Astrocyte (in vitro differentiated cells and primary cell): ENCODE measurements at regions not wholly inside any gene's neighbourhood (a gene's known extent, or its start where the extent isn't known, plus 50 kb on each side); places are given as distances from the start of the nearest gene placed in this dataset.
"Not testable (repeated sequence)": the region's sequence is repeated elsewhere in the genome, so short reads cannot be mapped to it uniquely, and the experiment has no call there.

Experiments
- DNase-seq: peaks from one replicate; pipeline ENCODE4 v3.0.0-alpha.2; 2010; ENCODE audit warnings: low read depth
- FAIRE-seq: peaks from 2 replicates; lab custom pipeline; 2011; peaks lifted over from hg19 to GRCh38; lab: Jason Lieb, UNC
- H2AFZ ChIP-seq: 2 replicates; pipeline ENCODE4 v1.6.0; 2012; ENCODE audit warnings: low read depth, low read length, inconsistent platforms
- H3K27ac ChIP-seq: 2 replicates; pipeline ENCODE4 v1.5.1; 2011; ENCODE audit warnings: low read depth, low read length, inconsistent platforms
- H3K27me3 ChIP-seq: 2 replicates; pipeline ENCODE4 v1.6.0; 2011; ENCODE audit warnings: low read length, inconsistent platforms; ENCODE audit not compliant: insufficient read depth
- H3K36me3 ChIP-seq: 2 replicates; pipeline ENCODE4 v1.5.1; 2011; ENCODE audit warnings: low read length, inconsistent platforms; ENCODE audit not compliant: insufficient read depth
- H3K4me1 ChIP-seq: 2 replicates; pipeline ENCODE4 v1.5.1; 2011; ENCODE audit warnings: low read length, inconsistent platforms; ENCODE audit not compliant: insufficient read depth
- H3K4me2 ChIP-seq: 2 replicates; pipeline ENCODE4 v1.6.0; 2012; ENCODE audit warnings: low read length, inconsistent platforms
- H3K4me3 ChIP-seq: 2 replicates; pipeline ENCODE4 v1.5.1; 2011; ENCODE audit warnings: low read depth, mild to moderate bottlenecking, low read length, inconsistent platforms; ENCODE audit not compliant: insufficient read depth
- H3K79me2 ChIP-seq: 2 replicates; pipeline ENCODE4 v1.6.0; 2012; ENCODE audit warnings: mild to moderate bottlenecking, low read length, inconsistent platforms; ENCODE audit not compliant: insufficient read depth
- H3K9ac ChIP-seq: 2 replicates; pipeline ENCODE4 v1.6.0; 2012; ENCODE audit warnings: mild to moderate bottlenecking, low read length, inconsistent platforms
- H3K9me3 ChIP-seq: 2 replicates; pipeline ENCODE4 v1.5.1; 2012; ENCODE audit warnings: low read depth, mild to moderate bottlenecking, low read length, inconsistent platforms; ENCODE audit not compliant: insufficient read depth
- H4K20me1 ChIP-seq: 2 replicates; pipeline ENCODE4 v1.6.0; 2012; ENCODE audit warnings: low read length, inconsistent platforms; ENCODE audit not compliant: insufficient read depth
- H3K27ac Mint-ChIP-seq: one replicate; pipeline ENCODE4 v1.8.0; 2021; ENCODE audit warnings: mild to moderate bottlenecking, mixed read lengths; ENCODE audit not compliant: unreplicated experiment
- H3K27me3 Mint-ChIP-seq: one replicate; pipeline ENCODE4 v1.8.0; 2021; ENCODE audit warnings: low read depth, mixed read lengths; ENCODE audit not compliant: unreplicated experiment
- H3K36me3 Mint-ChIP-seq: one replicate; pipeline ENCODE4 v1.8.0; 2021; ENCODE audit warnings: low read depth, mixed read lengths; ENCODE audit not compliant: unreplicated experiment
- H3K4me1 Mint-ChIP-seq: one replicate; pipeline ENCODE4 v1.8.0; 2021; ENCODE audit warnings: low read depth, mixed read lengths; ENCODE audit not compliant: unreplicated experiment
- H3K4me3 Mint-ChIP-seq: one replicate; pipeline ENCODE4 v1.8.0; 2021; ENCODE audit warnings: mild to moderate bottlenecking, moderate library complexity, mixed read lengths; ENCODE audit not compliant: unreplicated experiment
- H3K9me3 Mint-ChIP-seq: one replicate; pipeline ENCODE4 v1.8.0; 2021; ENCODE audit warnings: mild to moderate bottlenecking, mixed read lengths; ENCODE audit not compliant: unreplicated experiment
- EZH2 ChIP-seq: IDR thresholded peaks from 2 replicates; pipeline ENCODE4 v1.6.1; 2012; ENCODE audit warnings: mild to moderate bottlenecking, low read length, inconsistent platforms; ENCODE audit not compliant: insufficient read depth
- TF ChIP-seq, protein P1 (sequence below): IDR thresholded peaks from 2 replicates; pipeline ENCODE4 v1.5.1; 2011; ENCODE audit warnings: low read depth, mild to moderate bottlenecking, inconsistent platforms, low read length, moderate library complexity; ENCODE audit not compliant: insufficient read depth

DNA sequence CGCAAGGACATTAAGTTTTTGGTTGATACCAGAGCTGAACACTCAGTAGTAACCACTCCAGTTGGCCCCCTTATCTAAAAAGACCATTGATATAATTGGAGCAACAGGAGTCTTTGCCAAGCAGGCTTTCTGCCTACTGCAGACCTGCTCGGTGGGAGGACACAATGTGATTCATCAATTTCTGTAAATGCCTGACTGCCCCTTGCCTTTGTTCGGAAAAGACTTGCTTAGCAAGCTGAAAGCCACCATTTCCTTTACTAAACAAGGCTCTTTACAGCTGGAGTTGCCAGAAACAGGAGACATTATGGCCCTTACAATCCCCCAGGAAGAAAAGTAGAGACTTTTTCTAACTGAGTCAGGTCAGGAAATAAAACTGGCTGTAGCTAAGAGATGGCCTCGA, 1045.9 kb downstream of the CDY2B start:
- Histone ChIP-seq H3K9ac (no peak overlapping the region), H3K4me3 (no peak overlapping the region), H2AFZ (no peak overlapping the region), H3K79me2 (no peaks in the 10 kb centered on the region), H3K27me3 (no peaks in the 10 kb centered on the region), H4K20me1 (no peaks in the 10 kb centered on the region), H3K36me3 (no peaks in the 10 kb centered on the region), H3K27ac (no peak overlapping the region), H3K4me2 (no peak overlapping the region), H3K4me1 (no peaks in the 10 kb centered on the region), H3K9me3 (no peaks in the 10 kb centered on the region)
- Mint-ChIP-seq H3K27me3 (no peaks in the 10 kb centered on the region), H3K4me3 (no peak overlapping the region), H3K9me3 (no peaks in the 10 kb centered on the region), H3K27ac (no peak overlapping the region), H3K4me1 (no peaks in the 10 kb centered on the region), H3K36me3 (no peaks in the 10 kb centered on the region)
- no peak for TF ChIP-seq EZH2
- TF ChIP-seq, protein P1, sequence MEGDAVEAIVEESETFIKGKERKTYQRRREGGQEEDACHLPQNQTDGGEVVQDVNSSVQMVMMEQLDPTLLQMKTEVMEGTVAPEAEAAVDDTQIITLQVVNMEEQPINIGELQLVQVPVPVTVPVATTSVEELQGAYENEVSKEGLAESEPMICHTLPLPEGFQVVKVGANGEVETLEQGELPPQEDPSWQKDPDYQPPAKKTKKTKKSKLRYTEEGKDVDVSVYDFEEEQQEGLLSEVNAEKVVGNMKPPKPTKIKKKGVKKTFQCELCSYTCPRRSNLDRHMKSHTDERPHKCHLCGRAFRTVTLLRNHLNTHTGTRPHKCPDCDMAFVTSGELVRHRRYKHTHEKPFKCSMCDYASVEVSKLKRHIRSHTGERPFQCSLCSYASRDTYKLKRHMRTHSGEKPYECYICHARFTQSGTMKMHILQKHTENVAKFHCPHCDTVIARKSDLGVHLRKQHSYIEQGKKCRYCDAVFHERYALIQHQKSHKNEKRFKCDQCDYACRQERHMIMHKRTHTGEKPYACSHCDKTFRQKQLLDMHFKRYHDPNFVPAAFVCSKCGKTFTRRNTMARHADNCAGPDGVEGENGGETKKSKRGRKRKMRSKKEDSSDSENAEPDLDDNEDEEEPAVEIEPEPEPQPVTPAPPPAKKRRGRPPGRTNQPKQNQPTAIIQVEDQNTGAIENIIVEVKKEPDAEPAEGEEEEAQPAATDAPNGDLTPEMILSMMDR = no peak
- no peak for FAIRE-seq
- no peak for DNase-seq

- no peak overlapping the region for H3K9ac ChIP-seq
- H3K79me2 ChIP-seq = no peaks in the 10 kb centered on the region
- no peak overlapping the region for H3K27ac Mint-ChIP-seq
- H3K4me1 Mint-ChIP-seq = no peaks in the 10 kb centered on the region
- no peaks in the 10 kb centered on the region for H3K27me3 Mint-ChIP-seq
- no peaks in the 10 kb centered on the region for H3K9me3 ChIP-seq
- no peak overlapping the region for H2AFZ ChIP-seq
- H3K4me3 ChIP-seq = no peak overlapping the region
- FAIRE-seq = no peak
- no peaks in the 10 kb centered on the region for H4K20me1 ChIP-seq
- DNase-seq = no peak
- no peaks in the 10 kb centered on the region for H3K27me3 ChIP-seq
- no peaks in the 10 kb centered on the region for H3K9me3 Mint-ChIP-seq
- H3K36me3 Mint-ChIP-seq = no peaks in the 10 kb centered on the region
- no peak overlapping the region for H3K4me3 Mint-ChIP-seq
- H3K4me1 ChIP-seq = no peaks in the 10 kb centered on the region
- H3K4me2 ChIP-seq = no peak overlapping the region
- H3K27ac ChIP-seq = no peak overlapping the region
- no peaks in the 10 kb centered on the region for H3K36me3 ChIP-seq
- no peak for TF ChIP-seq EZH2
- TF ChIP-seq, protein P1 = no peak
Observed at GRCh38 chrY:16831766-16832165, 1048.3 kb downstream of the CDY2B start.

DNA sequence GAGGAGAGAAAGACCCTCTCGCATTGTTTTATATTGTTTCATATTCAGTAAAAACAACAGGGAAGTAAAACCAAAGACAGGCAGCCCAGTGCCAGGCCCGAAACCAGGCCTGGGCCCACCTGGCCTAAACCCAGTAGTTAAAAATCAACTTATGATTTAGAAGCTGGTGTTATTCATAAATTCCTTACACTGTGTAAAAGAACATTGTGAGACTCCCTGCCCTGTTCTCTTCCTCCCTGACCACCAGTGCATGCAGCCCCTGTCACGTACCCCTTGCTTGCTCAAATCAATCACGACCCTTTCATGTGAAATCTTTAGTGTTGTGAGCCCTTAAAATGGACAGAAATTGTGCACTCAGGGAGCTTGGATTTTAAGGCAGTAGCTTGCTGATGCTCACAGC, 1048.7 kb downstream of the CDY2B start:
- H3K4me3 Mint-ChIP-seq, H3K27ac ChIP-seq, H3K9me3 ChIP-seq, H2AFZ ChIP-seq, H3K36me3 ChIP-seq, H3K79me2 ChIP-seq, H4K20me1 ChIP-seq, H3K4me2 ChIP-seq, H3K4me3 ChIP-seq, H3K27me3 ChIP-seq, H3K36me3 Mint-ChIP-seq, H3K9me3 Mint-ChIP-seq, H3K27me3 Mint-ChIP-seq, DNase-seq, H3K4me1 Mint-ChIP-seq, H3K9ac ChIP-seq, FAIRE-seq, H3K4me1 ChIP-seq, H3K27ac Mint-ChIP-seq: not testable (repeated sequence)
